Cardiac fibroblast (primary cell): ENCODE measurements at regions not wholly inside any gene's neighbourhood (a gene's known extent, or its start where the extent isn't known, plus 50 kb on each side); places are given as distances from the start of the nearest gene placed in this dataset.
A peak's percentile ranks its signal among the peaks of the same experiment; 100 is the strongest.

Experiments
- DNase-seq, 2 donors: peaks; one replicate each; pipeline versions ENCODE4 v3.0.0 to v3.0.0-alpha.2; 2010; ENCODE audit warnings: low read depth in 2 of 2
- H3K4me3 ChIP-seq, 2 donors: replicated peaks in 1 of 2; 1 replicate in 1 of 2; 2 replicates in 1 of 2; pipeline ENCODE4 v1.5.1; 2011; ENCODE audit warnings: low read depth in 2 of 2, low read length in 2 of 2, mild to moderate bottlenecking in 2 of 2, moderate library complexity in 1 of 2
- CTCF ChIP-seq: IDR thresholded peaks from one replicate; pipeline ENCODE4 v1.5.1; 2011; ENCODE audit warnings: low read depth, mild to moderate bottlenecking, low read length, inconsistent platforms

- peak in 1 of 2 donors; percentile 8 for DNase-seq
- no peak overlapping the region for H3K4me3 ChIP-seq
- TF ChIP-seq CTCF, result no peak
These were observed 622.3 kb upstream of the ARID1B start for GRCh38 chr6:156154896-156155295.

- H3K4me3 ChIP-seq, result no peak overlapping the region
- no peak for TF ChIP-seq CTCF
- no peak for DNase-seq
These were observed 626.8 kb upstream of the ARID1B start for GRCh38 chr6:156150391-156150790.

- TF ChIP-seq CTCF, result no peak
- DNase-seq, result no peak
- H3K4me3 ChIP-seq, result no peak overlapping the region
These were observed 630.3 kb upstream of the ARID1B start for GRCh38 chr6:156146891-156147290.

- no peak for TF ChIP-seq CTCF
- H3K4me3 ChIP-seq, result no peak overlapping the region
- DNase-seq, result no peak
These were observed 645.8 kb upstream of the ARID1B start for GRCh38 chr6:156131221-156131903.

- no peak for DNase-seq
- H3K4me3 ChIP-seq, result no peak overlapping the region
- TF ChIP-seq CTCF, result no peak
These were observed 650.6 kb upstream of the ARID1B start for GRCh38 chr6:156126535-156126934.

GRCh38 chr6:156125844-156126243, 651.3 kb upstream of the ARID1B start:
- DNase-seq, result no peak
- no peak overlapping the region for H3K4me3 ChIP-seq
- TF ChIP-seq CTCF, result no peak

- no peak for TF ChIP-seq CTCF
- DNase-seq, result no peak
- H3K4me3 ChIP-seq, result no peak overlapping the region
These were observed 653.4 kb upstream of the ARID1B start for GRCh38 chr6:156123731-156124130.
